ENCODE measurements at regions not wholly inside any gene's neighbourhood (a gene's known extent, or its start where the extent isn't known, plus 50 kb on each side); places are given as distances from the start of the nearest gene placed in this dataset.

GRCh38 chr13:50141375-50141975, 126.2 kb downstream of the KCNRG start:
- TF ChIP-seq CTCF (IDR thresholded peaks at IDR 0.05) (no peak), POLR2A (IDR thresholded peaks at IDR 0.05) (no peak)
